Dedifferentiated amniotic fluid mesenchymal stem cell (primary cell): ENCODE measurements at regions not wholly inside any gene's neighbourhood (a gene's known extent, or its start where the extent isn't known, plus 50 kb on each side); places are given as distances from the start of the nearest gene placed in this dataset.

Source experiments
- DNase-seq: peaks from one replicate; pipeline ENCODE4 v3.0.0-alpha.2; 2016; ENCODE audit errors: extremely low spot score

DNA sequence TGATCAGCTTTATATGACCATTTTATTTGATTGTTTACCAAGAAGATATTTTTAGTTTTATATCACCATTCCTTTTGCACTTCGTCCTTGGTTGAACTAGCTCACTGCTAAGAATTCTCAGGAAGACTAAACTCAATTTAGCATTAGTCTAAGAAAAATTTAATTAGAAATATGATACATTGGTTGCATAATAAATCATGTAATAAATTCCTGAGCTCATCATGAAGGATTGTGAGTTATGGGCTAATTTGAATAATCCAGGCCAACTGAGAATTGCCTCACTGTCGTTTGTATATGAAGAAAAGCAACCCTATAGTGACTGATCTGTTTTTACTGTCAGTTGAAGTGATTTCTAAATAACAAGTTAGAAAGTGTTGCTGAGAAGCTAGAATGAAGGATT lies 725.5 kb downstream of the DNAJB9 start:
- no peak for DNase-seq

- DNase-seq, result no peak
Observed at GRCh38 chr7:109308816-109309215, 739.1 kb downstream of the DNAJB9 start.

DNA sequence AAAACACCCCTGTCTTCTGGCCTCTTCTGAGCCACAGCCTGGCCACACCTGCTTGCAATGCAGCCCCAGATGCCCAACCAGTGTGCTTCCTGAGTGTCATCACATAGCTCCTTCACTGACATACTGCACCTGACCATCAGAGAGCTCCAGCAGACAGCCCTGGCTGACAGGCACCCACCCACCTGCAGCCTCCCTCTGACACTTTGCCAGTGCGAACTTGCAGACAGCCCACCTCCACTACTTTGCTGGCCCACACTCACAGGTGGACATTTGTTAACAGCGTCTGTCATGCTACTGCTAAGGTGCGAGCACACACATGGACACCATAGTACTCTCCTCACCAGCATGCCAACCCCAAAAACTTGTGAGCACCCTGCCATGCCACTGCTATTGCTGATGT lies 740.1 kb downstream of the DNAJB9 start:
- no peak for DNase-seq

GRCh38 chr7:109318136-109318535 lies 748.5 kb downstream of the DNAJB9 start:
- DNase-seq, result no peak

- DNase-seq, result no peak
Observed at GRCh38 chr7:109322833-109323232, 753.2 kb downstream of the DNAJB9 start.

GRCh38 chr7:109331423-109331822 lies 761.7 kb downstream of the DNAJB9 start:
- no peak for DNase-seq

GRCh38 chr7:109335951-109336350 lies 766.3 kb downstream of the DNAJB9 start:
- no peak for DNase-seq

- no peak for DNase-seq
Observed at GRCh38 chr7:109336531-109336930, 766.9 kb downstream of the DNAJB9 start.

DNA sequence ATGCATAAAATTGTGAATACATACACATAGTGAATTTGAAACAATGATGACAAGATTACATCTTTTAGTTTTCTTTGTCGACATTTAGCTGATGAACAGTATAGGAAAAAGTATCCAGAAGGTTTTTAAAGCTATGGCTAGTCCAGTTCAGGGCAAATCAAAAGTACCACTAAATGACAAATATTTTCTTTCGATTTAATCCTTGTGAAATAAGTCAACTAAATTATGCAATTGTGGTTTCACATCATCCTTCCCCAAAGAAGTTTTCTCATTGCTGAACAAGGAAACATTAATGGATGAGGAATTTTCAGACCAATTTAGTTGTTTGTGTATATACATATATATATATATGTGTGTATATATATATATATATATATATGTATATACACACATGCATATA lies 774.0 kb downstream of the DNAJB9 start:
- no peak for DNase-seq

GRCh38 chr7:109351493-109351892 lies 781.8 kb downstream of the DNAJB9 start:
- DNase-seq, result no peak

DNA sequence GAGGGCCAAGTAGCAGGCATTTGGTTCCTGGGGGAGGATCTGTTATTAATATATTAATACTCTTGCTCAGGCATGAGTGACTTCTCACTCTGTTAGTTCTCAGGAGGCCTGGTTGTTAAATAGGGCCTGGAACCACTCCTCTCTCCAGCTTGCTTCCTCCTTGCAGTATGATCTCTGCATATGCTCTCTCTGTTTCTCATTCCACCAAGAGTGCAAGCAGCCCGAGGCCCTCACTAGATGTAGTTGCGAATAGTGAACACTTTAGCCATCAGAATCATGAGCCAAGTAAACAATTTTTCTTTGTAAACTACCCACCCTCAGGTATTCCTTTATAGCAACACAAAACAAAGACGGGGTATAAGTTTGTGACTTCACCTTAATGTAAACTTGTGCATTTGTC lies 784.3 kb downstream of the DNAJB9 start:
- no peak for DNase-seq

DNA sequence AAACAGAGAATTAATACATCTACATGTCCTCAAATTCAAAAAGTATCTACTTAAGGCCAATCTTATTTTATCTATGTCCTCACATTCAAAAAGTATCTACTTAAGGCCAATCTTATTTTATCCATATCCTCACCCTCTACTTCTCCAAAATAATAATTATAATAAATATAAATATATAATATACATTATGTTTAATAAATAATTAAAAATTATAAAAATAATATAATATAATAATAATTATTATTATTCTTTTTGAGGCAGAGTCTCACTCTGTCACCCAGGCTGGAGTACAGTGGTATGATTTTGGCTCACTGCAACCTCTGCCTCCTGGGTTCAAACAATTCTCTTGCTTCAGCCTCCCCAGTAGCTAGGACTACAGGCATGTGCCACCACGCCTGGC lies 784.9 kb downstream of the DNAJB9 start:
- no peak for DNase-seq

GRCh38 chr7:109375823-109376222 lies 806.1 kb downstream of the DNAJB9 start:
- DNase-seq, result no peak

GRCh38 chr7:109376576-109376975 lies 806.9 kb downstream of the DNAJB9 start:
- no peak for DNase-seq

- no peak for DNase-seq
Observed at GRCh38 chr7:109377076-109377884, 807.6 kb downstream of the DNAJB9 start.

GRCh38 chr7:109386959-109387358 lies 817.3 kb downstream of the DNAJB9 start:
- DNase-seq, result no peak

- DNase-seq, result no peak
Observed at GRCh38 chr7:109387530-109387929, 817.9 kb downstream of the DNAJB9 start.

DNA sequence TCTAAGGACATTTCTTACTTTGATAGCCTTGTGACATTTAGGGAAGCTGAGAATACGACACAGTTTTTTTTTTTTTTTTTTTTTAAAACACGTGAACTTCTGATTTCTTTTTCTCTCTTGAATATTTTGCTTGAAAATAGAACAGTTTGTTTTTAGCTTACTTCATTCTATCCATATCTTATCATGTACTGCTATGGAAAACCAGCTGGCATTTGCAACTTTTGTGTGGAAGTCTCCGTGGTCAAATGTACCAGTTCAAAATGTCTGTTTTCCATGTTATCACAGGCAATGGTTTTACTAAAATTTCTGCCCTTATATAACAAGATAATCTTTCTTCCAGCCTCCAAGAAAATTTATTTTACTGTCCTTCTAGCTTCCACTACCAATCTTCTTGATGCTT lies 821.6 kb downstream of the DNAJB9 start:
- DNase-seq, result no peak

GRCh38 chr7:109402107-109402506 lies 832.4 kb downstream of the DNAJB9 start:
- DNase-seq, result no peak

DNA sequence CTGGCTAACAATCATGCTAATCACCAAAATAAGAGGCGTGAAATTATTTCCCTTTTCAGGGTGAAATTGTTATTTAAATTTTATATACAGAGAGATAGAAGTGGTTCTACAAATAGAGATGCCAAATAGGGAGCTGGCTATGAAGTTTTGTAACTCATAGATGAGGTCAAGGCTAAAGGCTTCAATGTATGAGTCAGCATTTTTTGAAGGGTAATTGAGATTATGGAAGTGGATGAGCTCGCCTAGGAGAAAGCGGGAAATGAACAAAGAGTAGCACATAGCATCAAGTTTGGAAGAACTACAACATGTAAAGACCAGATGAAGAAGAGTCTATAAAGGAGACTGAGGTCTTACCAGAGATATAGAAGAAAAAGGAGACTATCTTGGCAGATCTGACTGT lies 838.1 kb downstream of the DNAJB9 start:
- DNase-seq, result no peak

- no peak for DNase-seq
Observed at GRCh38 chr7:109437957-109438356, 868.3 kb downstream of the DNAJB9 start.

DNA sequence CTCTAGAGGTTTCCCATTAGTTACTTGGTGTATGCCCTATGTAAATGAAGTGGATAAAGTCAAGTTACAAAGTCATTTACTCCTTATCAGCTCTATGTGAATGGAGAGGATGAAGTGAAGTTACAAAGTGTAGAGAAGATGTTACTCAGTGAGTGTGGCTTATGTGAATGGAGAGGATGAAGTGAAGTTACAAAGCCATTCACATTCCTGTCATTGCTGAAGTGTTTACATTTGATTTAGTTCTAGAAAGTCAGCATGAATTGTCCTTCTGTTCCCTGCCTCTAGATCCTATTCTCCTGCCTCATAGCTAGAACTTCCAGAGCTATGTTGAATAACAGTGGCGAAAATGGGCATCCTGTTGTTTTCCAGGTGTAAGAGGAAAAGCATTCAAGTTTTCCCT lies 880.1 kb downstream of the DNAJB9 start:
- DNase-seq, result no peak

DNA sequence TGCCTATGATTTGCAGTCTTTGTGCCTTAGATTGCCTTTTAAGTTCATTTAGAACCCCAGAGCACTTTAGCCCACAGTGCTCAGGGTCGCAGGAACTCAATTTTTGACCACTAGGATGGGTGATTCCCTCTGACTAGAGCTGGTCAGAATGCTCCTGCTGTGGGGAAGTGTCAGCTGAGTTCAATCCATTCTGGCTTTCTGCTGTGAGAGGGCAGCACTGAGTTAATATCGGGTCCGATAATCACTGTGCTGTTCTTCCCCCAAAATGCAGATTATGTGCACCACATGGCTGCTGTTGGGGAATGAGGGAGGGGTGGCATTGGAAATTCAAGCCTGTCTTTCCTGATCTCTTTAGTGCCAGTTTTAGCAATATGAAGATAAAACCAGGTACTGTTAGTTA lies 886.4 kb downstream of the DNAJB9 start:
- no peak for DNase-seq

DNA sequence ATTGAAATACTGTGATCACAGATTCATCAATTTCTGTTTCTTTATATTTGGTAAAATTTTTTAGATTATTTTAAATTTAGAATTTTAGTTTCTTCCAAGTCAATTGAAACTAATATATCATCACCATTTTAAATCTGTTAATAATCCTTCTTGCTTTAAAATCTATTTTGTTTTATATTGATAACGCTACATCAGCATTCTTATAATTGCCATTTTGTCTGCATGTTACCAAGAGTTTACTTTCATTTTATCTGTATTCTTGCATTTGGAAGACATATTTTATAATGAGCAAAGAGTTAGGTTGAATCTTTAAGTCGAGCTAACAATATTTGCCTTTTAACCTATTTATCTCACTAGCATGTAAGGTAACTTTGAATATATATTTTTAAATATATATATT lies 890.6 kb downstream of the DNAJB9 start:
- DNase-seq, result no peak
